Epithelial cell of proximal tubule (primary cell): ENCODE measurements at regions not wholly inside any gene's neighbourhood (a gene's known extent, or its start where the extent isn't known, plus 50 kb on each side); places are given as distances from the start of the nearest gene placed in this dataset.

Experiments
- DNase-seq: peaks from one replicate; pipeline ENCODE4 v3.0.0-alpha.2; 2011; ENCODE audit warnings: low read depth
- H3K4me3 ChIP-seq: 2 replicates; pipeline ENCODE4 v1.5.1; 2011; ENCODE audit warnings: low read depth, mild to moderate bottlenecking, low read length
- TF ChIP-seq, protein P1 (sequence below): conservative IDR thresholded peaks from 2 replicates; pipeline ENCODE4 v1.5.1; 2012; ENCODE audit warnings: low read depth, mild to moderate bottlenecking, low read length

DNA sequence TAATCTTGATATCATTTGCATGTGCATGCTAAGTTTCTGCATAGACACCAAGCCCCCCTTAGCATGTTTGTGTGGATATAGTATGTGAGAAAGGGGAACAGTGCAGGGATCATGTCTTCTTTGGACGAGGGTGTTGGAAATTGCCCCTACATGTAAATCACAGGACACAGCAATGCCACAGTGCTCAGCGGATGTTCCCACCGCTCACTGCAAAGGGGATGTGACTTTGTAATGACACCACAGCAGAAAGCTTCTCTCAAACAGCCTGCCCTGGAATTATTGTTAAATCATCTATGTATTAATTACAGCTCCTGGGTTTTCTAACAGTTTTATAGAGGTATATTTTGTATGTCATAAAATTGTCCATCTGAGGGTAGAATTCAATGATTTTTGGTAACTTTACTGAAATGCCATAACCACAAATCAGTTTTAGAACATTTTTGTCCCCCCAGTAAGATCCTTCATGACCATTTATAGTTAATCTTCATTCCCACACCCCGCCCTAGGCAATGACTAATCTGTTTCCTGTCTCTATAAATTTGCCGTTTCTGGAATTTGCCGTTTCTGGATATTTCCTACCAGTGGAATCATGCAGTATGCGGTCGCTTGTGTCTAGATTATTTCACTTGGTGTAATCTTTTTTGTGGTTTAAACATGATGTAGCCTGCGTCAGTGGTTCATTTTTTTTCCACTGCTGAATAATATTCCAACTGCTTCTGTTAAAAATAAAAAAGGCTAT, 648.5 kb upstream of the WWC1 start:
- TF ChIP-seq, protein P1, sequence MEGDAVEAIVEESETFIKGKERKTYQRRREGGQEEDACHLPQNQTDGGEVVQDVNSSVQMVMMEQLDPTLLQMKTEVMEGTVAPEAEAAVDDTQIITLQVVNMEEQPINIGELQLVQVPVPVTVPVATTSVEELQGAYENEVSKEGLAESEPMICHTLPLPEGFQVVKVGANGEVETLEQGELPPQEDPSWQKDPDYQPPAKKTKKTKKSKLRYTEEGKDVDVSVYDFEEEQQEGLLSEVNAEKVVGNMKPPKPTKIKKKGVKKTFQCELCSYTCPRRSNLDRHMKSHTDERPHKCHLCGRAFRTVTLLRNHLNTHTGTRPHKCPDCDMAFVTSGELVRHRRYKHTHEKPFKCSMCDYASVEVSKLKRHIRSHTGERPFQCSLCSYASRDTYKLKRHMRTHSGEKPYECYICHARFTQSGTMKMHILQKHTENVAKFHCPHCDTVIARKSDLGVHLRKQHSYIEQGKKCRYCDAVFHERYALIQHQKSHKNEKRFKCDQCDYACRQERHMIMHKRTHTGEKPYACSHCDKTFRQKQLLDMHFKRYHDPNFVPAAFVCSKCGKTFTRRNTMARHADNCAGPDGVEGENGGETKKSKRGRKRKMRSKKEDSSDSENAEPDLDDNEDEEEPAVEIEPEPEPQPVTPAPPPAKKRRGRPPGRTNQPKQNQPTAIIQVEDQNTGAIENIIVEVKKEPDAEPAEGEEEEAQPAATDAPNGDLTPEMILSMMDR = no peak
- no peak overlapping the region for H3K4me3 ChIP-seq
- no peak for DNase-seq

- TF ChIP-seq, protein P1 = no peak
- no peak overlapping the region for H3K4me3 ChIP-seq
- DNase-seq = no peak
Observed at GRCh38 chr5:167643631-167644280, 647.7 kb upstream of the WWC1 start.

GRCh38 chr5:167644619-167645018, 646.8 kb upstream of the WWC1 start:
- H3K4me3 ChIP-seq = no peak overlapping the region
- TF ChIP-seq, protein P1 = no peak
- DNase-seq = no peak

GRCh38 chr5:167649471-167649870, 642.0 kb upstream of the WWC1 start:
- no peak overlapping the region for H3K4me3 ChIP-seq
- TF ChIP-seq, protein P1 = no peak
- DNase-seq = no peak

DNA sequence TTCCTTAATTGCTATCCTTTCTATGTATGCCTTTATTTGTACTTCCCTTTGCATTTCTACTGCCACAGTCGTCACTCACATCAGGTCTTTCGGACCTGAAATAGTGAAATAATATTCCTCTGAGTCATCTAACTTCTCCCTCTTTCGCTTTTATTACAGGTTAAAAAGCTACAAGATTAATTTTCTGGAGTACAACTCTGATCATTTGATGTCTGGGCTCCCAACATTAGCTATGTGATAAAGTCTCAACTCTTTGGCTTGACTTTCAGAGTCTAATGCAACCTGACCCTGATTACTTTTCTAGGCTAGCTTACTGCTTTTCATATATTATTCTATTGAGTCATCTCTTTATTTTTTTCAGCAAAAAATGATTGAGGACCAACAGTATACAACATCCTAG, 638.8 kb upstream of the WWC1 start:
- DNase-seq = no peak
- no peak overlapping the region for H3K4me3 ChIP-seq
- TF ChIP-seq, protein P1 = no peak

DNA sequence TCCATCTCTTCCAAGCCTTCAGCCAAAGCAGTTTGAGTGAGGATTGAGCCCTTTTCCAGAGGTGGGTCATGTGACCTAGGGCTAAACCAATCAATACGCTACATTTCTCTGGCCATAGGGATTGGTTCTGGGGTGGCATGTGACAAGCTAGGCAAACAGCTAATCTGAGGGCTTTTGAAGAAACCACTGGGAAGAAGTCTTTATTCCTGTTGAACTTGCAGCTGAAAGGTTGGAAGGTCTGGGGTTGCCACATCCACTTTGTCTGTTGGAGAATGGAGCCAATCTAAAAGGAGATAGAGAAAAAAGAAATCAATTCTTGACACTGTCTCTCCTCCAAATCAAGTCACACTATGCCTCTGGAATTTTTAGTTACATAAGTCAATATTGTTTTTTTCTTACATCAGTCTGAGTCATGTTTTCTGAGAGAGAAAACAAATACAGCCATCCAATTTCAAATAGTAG, 637.8 kb upstream of the WWC1 start:
- TF ChIP-seq, protein P1 = no peak
- no peak for DNase-seq
- no peak overlapping the region for H3K4me3 ChIP-seq

- no peak for DNase-seq
- TF ChIP-seq, protein P1 = no peak
- H3K4me3 ChIP-seq = no peak overlapping the region
Observed at GRCh38 chr5:167657016-167657415, 634.4 kb upstream of the WWC1 start.
